PC-9 (cell line): ENCODE measurements at regions not wholly inside any gene's neighbourhood (a gene's known extent, or its start where the extent isn't known, plus 50 kb on each side); places are given as distances from the start of the nearest gene placed in this dataset.

Experiments used
- BruUV-seq: library from RNA; stranded (reverse); fragments of 400-500 nt; replicated peaks from 2 replicates; lab custom pipeline; 2021; lab: Mats Ljungman, UMichigan
- CTCF ChIA-PET: fragments of 300-600 bp; sonication (Branson Sonifier 250); formaldehyde crosslinking; loops from one replicate; lab custom pipeline; 2022; ENCODE audit warnings: antibody characterized with exemption; lab: Charles Lee
- POLR2A ChIA-PET: fragments of 300-600 bp; sonication (Branson Sonifier 250); formaldehyde crosslinking; loops from one replicate; lab custom pipeline; 2022; ENCODE audit warnings: antibody characterized with exemption; ENCODE audit not compliant: unreplicated experiment; lab: Charles Lee
- DNase-seq, 2 experiments: peaks; one replicate each; pipeline versions ENCODE4 v3.0.0 to v3.0.0-alpha.2; 2015 to 2022; ENCODE audit warnings: mixed read lengths in 1 of 2
- H2AFZ ChIP-seq: fragments of 200-600 bp; sonication (generic); 2 replicates; pipeline ENCODE4 v1.8.1; 2017; ENCODE audit warnings: antibody characterized with exemption
- H3F3A ChIP-seq: fragments of 200-600 bp; sonication (generic); 2 replicates; pipeline ENCODE4 v1.8.1; 2017; ENCODE audit warnings: antibody characterized with exemption, mild to moderate bottlenecking, low read depth; ENCODE audit not compliant: insufficient read depth
- H3K27ac ChIP-seq: fragments of 200-600 bp; sonication (generic); 2 replicates; pipeline ENCODE4 v1.6.1; 2016; ENCODE audit warnings: mixed run types
- H3K27me3 ChIP-seq: fragments of 200-600 bp; sonication (generic); 2 replicates; pipeline ENCODE4 v1.6.1; 2016; ENCODE audit warnings: low read depth, mixed run types; ENCODE audit not compliant: insufficient read depth
- H3K36me3 ChIP-seq: fragments of 200-600 bp; sonication (generic); 2 replicates; pipeline ENCODE4 v1.6.1; 2016; ENCODE audit warnings: low read depth, mixed run types
- H3K4me1 ChIP-seq: fragments of 200-600 bp; sonication (generic); replicated peaks from 2 replicates; pipeline ENCODE4 v1.6.1; 2016; ENCODE audit warnings: mixed run types; ENCODE audit not compliant: insufficient read depth
- H3K4me2 ChIP-seq: fragments of 200-600 bp; sonication (generic); 2 replicates; pipeline ENCODE4 v1.6.1; 2017; ENCODE audit warnings: mixed run types
- H3K4me3 ChIP-seq: fragments of 200-600 bp; sonication (generic); 2 replicates; pipeline ENCODE4 v1.6.1; 2016; ENCODE audit warnings: mixed run types
- H3K79me2 ChIP-seq: fragments of 200-600 bp; sonication (generic); 2 replicates; pipeline ENCODE4 v1.6.1; 2017; ENCODE audit warnings: low read depth, mixed run types
- H3K9me2 ChIP-seq: fragments of 200-600 bp; sonication (generic); 2 replicates; pipeline ENCODE4 v1.8.1; 2017; ENCODE audit warnings: mild to moderate bottlenecking; ENCODE audit not compliant: insufficient read depth
- H3K9me3 ChIP-seq: fragments of 200-600 bp; sonication (generic); 2 replicates; pipeline ENCODE4 v1.8.1; 2016; ENCODE audit warnings: low read depth; ENCODE audit not compliant: insufficient read depth
- H4K20me1 ChIP-seq: fragments of 200-600 bp; sonication (generic); 2 replicates; pipeline ENCODE4 v1.8.1; 2017; ENCODE audit not compliant: insufficient read depth
- CTCF ChIP-seq: fragments of 200-600 bp; sonication (generic); conservative IDR thresholded peaks from 2 replicates; pipeline ENCODE4 v1.6.1; 2017; ENCODE audit warnings: mixed run types, antibody characterized with exemption, mild to moderate bottlenecking, moderate library complexity
- EZH2 ChIP-seq: fragments of 200-600 bp; sonication (generic); IDR thresholded peaks from 2 replicates; pipeline ENCODE4 v1.8.0; 2017; ENCODE audit warnings: antibody characterized with exemption, low read depth
- intact Hi-C: fragments of 100-400 bp; cut with micrococcal nuclease; formaldehyde crosslinking; loops from one replicate; pipeline ENCODE4 v1.10.0; 2022; ENCODE audit not compliant: unreplicated experiment

- H3K79me2 ChIP-seq = no peaks in the 10 kb centered on the region
- 0 out of 2 replicates have a peak, but pooled peaks cover 5% of the 10 kb centered on the region for H3K36me3 ChIP-seq
- H3K4me1 ChIP-seq = peaks cover 36% of the 10 kb centered on the region
- H3K27ac ChIP-seq = peak overlapping the region; percentile 96
- POLR2A ChIA-PET = no interaction called here
- peak overlapping the region; percentile 29; the same call in 1 of the 2 replicates for H3K4me3 ChIP-seq
- CTCF ChIA-PET = no interaction called here
- no peak for DNase-seq
- no peak overlapping the region for H2AFZ ChIP-seq
- H3K27me3 ChIP-seq = no peaks in the 10 kb centered on the region
- no TSS peak for BruUV-seq
- H4K20me1 ChIP-seq = no peaks in the 10 kb centered on the region
- H3K9me3 ChIP-seq = peaks cover 7% of the 10 kb centered on the region; the same call in 1 of the 2 replicates
- H3K4me2 ChIP-seq = peak overlapping the region; percentile 78
- H3F3A ChIP-seq = peaks cover 30% of the 10 kb centered on the region
- intact Hi-C loops = loop anchor here (5.0 to 10.0 kb wide), 2 partner anchors 159 to 714 kb away; no protein-coding TSS in a partner anchor
- TF ChIP-seq EZH2 = no peak
- no peak for TF ChIP-seq CTCF
- no peaks in the 10 kb centered on the region; the same call in 1 of the 2 replicates for H3K9me2 ChIP-seq
Observed at GRCh38 chr2:156181208-156181607, 151.3 kb downstream of the NR4A2 start.

GRCh38 chr2:156177654-156178053 lies 154.9 kb downstream of the NR4A2 start:
- no TSS peak for BruUV-seq

GRCh38 chr2:156175946-156176345 lies 156.6 kb downstream of the NR4A2 start:
- BruUV-seq = no TSS peak
- H2AFZ ChIP-seq = no peak overlapping the region
- peaks cover 10% of the 10 kb centered on the region; the same call in 1 of the 2 replicates for H3F3A ChIP-seq
- TF ChIP-seq CTCF (no peak), EZH2 (no peak)
- intact Hi-C loops = no loop called here
- H3K36me3 ChIP-seq = 0 out of 2 replicates have a peak, but pooled peaks cover 5% of the 10 kb centered on the region
- H3K4me2 ChIP-seq = no peak overlapping the region
- no peaks in the 10 kb centered on the region for H3K79me2 ChIP-seq
- H3K9me2 ChIP-seq = no peaks in the 10 kb centered on the region
- no peaks in the 10 kb centered on the region for H3K27me3 ChIP-seq
- peaks cover 7% of the 10 kb centered on the region; the same call in 1 of the 2 replicates for H3K9me3 ChIP-seq
- H3K4me3 ChIP-seq = no peak overlapping the region
- no peak overlapping the region for H3K27ac ChIP-seq
- DNase-seq = peak in 1 of 2 experiments; percentile 64
- no peaks in the 10 kb centered on the region for H4K20me1 ChIP-seq
- peaks cover 11% of the 10 kb centered on the region for H3K4me1 ChIP-seq
- POLR2A ChIA-PET = no interaction called here
- CTCF ChIA-PET = no interaction called here

More at GRCh38 chr2:156177654-156178053, 154.9 kb downstream of the NR4A2 start:
- intact Hi-C loops = no loop called here
- Histone ChIP-seq H3K79me2 (no peaks in the 10 kb centered on the region), H3K4me2 (no peak overlapping the region), H4K20me1 (no peaks in the 10 kb centered on the region), H3K27ac (no peak overlapping the region), H3K9me3 (peaks cover 7% of the 10 kb centered on the region; the same call in 1 of the 2 replicates), H3K9me2 (no peaks in the 10 kb centered on the region; the same call in 1 of the 2 replicates), H3F3A (peaks cover 25% of the 10 kb centered on the region), H3K27me3 (no peaks in the 10 kb centered on the region), H3K36me3 (0 out of 2 replicates have a peak, but pooled peaks cover 5% of the 10 kb centered on the region), H2AFZ (no peak overlapping the region), H3K4me1 (peaks cover 26% of the 10 kb centered on the region), H3K4me3 (no peak overlapping the region)
- ChIA-PET POLR2A (no interaction called here), CTCF (no interaction called here)
- DNase-seq = no peak
- TF ChIP-seq EZH2 = no peak
- TF ChIP-seq CTCF = no peak
